MCF 10A (cell line): ENCODE measurements at regions not wholly inside any gene's neighbourhood (a gene's known extent, or its start where the extent isn't known, plus 50 kb on each side); places are given as distances from the start of the nearest gene placed in this dataset.
"Not testable (repeated sequence)": the region's sequence is repeated elsewhere in the genome, so short reads cannot be mapped to it uniquely, and the experiment has no call there.

Experiments used
- BruUV-seq: library from RNA; stranded (reverse); fragments of 400-500 nt; replicated peaks from 2 replicates; lab custom pipeline; 2021; lab: Mats Ljungman, UMichigan
- CTCF ChIA-PET: fragments of 300-600 bp; sonication (Branson Sonifier 250); formaldehyde crosslinking; extraction: SDS; loops from one replicate; lab custom pipeline; 2021; ENCODE audit warnings: antibody characterized with exemption, inconsistent platforms; lab: Yijun Ruan, JAX
- POLR2A ChIA-PET: fragments of 300-600, 350-650 bp; sonication (Branson Sonifier 250); formaldehyde crosslinking; extraction: SDS; loops from one replicate; lab custom pipeline; 2020; ENCODE audit warnings: antibody characterized with exemption, inconsistent platforms; lab: Yijun Ruan, JAX
- DNase-seq: peaks from one replicate; pipeline ENCODE4 v3.0.0-alpha.2; 2018; ENCODE audit not compliant: unreplicated experiment
- H3K27ac Mint-ChIP-seq: one replicate; pipeline ENCODE4 v1.8.0; 2022; ENCODE audit warnings: mild to moderate bottlenecking, low read depth, mixed read lengths; ENCODE audit not compliant: unreplicated experiment
- H3K27me3 Mint-ChIP-seq: one replicate; pipeline ENCODE4 v1.8.0; 2022; ENCODE audit warnings: mixed read lengths; ENCODE audit not compliant: insufficient read depth, unreplicated experiment
- H3K36me3 Mint-ChIP-seq: one replicate; pipeline ENCODE4 v1.8.0; 2022; ENCODE audit warnings: mild to moderate bottlenecking, moderate library complexity, mixed read lengths; ENCODE audit not compliant: insufficient read depth, unreplicated experiment
- H3K4me1 Mint-ChIP-seq: one replicate; pipeline ENCODE4 v1.8.0; 2022; ENCODE audit warnings: mixed read lengths; ENCODE audit not compliant: insufficient read depth, unreplicated experiment
- H3K4me3 Mint-ChIP-seq: one replicate; pipeline ENCODE4 v1.8.0; 2022; ENCODE audit warnings: mild to moderate bottlenecking, moderate library complexity, mixed read lengths; ENCODE audit not compliant: unreplicated experiment
- H3K9me3 Mint-ChIP-seq: one replicate; pipeline ENCODE4 v1.8.0; 2022; ENCODE audit warnings: mixed read lengths; ENCODE audit not compliant: unreplicated experiment
- intact Hi-C: fragments of 100-400 bp; cut with micrococcal nuclease; formaldehyde crosslinking; loops from 2 replicates; pipeline ENCODE4 v1.14.1; 2022
- TF ChIP-seq, protein P1 (sequence below): fragments of 200-600 bp; IDR thresholded peaks from one replicate; pipeline ENCODE4 v1.8.0; 2022; ENCODE audit warnings: antibody characterized with exemption, mild to moderate bottlenecking; ENCODE audit not compliant: unreplicated experiment

DNA sequence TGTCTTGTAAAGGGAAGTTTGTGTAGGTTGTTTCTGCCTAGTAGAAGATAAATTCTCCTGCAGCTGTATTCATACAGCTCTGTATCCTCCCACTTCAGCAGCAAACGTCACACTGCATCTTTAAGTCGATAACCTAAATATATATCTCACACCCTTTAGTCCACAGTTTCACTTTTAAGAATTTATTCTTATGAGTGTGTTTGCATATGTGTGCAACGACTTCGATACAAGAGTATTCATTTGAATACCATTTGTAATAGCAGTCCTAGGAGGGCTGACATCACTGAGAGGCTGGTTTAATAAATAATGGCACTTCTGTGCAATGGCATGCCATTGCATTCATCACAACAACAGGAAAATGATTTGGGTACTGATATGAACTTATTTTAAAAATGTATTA is 63.8 kb upstream of the MSH6 start:
- Mint-ChIP-seq H3K27me3 (no peaks in the 10 kb centered on the region), H3K4me3 (no peak overlapping the region), H3K36me3 (no peaks in the 10 kb centered on the region), H3K9me3 (no peaks in the 10 kb centered on the region), H3K4me1 (no peaks in the 10 kb centered on the region), H3K27ac (no peak overlapping the region)
- POLR2A ChIA-PET: no interaction called here
- BruUV-seq: no TSS peak
- TF ChIP-seq, protein P1, sequence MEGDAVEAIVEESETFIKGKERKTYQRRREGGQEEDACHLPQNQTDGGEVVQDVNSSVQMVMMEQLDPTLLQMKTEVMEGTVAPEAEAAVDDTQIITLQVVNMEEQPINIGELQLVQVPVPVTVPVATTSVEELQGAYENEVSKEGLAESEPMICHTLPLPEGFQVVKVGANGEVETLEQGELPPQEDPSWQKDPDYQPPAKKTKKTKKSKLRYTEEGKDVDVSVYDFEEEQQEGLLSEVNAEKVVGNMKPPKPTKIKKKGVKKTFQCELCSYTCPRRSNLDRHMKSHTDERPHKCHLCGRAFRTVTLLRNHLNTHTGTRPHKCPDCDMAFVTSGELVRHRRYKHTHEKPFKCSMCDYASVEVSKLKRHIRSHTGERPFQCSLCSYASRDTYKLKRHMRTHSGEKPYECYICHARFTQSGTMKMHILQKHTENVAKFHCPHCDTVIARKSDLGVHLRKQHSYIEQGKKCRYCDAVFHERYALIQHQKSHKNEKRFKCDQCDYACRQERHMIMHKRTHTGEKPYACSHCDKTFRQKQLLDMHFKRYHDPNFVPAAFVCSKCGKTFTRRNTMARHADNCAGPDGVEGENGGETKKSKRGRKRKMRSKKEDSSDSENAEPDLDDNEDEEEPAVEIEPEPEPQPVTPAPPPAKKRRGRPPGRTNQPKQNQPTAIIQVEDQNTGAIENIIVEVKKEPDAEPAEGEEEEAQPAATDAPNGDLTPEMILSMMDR: no peak
- intact Hi-C loops: no loop called here
- DNase-seq: no peak
- CTCF ChIA-PET: interaction anchor here (0.6 to 1.2 kb wide), 3 partner anchors 10 to 264 kb away, joined by 3 to 7 read pairs (median 4); no protein-coding TSS in a partner anchor

DNA sequence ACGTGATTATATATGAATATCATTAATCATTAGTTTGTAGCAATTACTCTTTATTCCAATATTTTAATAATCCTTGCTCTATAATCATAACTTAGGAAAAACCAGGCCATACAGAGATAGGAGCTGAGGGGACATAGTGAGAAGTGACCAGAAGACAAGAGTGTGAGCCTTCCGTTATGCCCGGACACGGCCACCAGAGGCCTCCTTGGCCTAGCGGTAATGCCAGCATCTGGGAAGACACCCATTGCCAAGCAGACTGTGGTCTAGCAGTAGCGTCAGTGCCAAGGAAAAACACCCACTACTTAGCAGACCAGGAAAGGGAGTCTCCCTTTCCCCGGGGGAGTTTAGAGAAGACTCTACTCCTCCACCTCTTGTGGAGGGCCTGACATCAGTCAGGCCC is 66.6 kb upstream of the MSH6 start:
- POLR2A ChIA-PET, H3K36me3 Mint-ChIP-seq, CTCF ChIA-PET, H3K4me1 Mint-ChIP-seq, intact Hi-C loops, H3K27me3 Mint-ChIP-seq, H3K27ac Mint-ChIP-seq, H3K4me3 Mint-ChIP-seq, H3K9me3 Mint-ChIP-seq, BruUV-seq: not testable (repeated sequence)
- peak; percentile 22 for DNase-seq

DNA sequence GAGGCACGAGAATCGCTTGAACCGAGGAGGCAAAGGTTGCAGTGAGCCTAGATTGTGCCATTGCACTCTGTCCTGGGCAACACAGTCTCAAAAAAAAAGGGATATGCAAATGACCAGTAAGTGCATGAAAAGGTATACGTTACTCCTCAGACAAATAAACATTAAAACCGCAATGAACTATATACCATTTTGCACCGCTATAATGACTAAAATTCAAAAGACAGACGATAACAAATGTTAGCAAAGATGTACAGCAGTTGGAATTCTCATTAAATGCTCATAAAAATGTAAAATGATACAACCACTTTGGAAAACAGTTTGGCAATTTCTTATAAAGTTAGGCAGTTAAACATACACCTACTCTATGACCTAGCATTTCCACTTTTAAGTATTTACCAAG is 67.4 kb upstream of the MSH6 start:
- H3K27ac Mint-ChIP-seq: no peak overlapping the region
- TF ChIP-seq, protein P1: no peak
- ChIA-PET POLR2A (no interaction called here), CTCF (no interaction called here)
- H3K36me3 Mint-ChIP-seq: no peaks in the 10 kb centered on the region
- no peaks in the 10 kb centered on the region for H3K27me3 Mint-ChIP-seq
- no peaks in the 10 kb centered on the region for H3K9me3 Mint-ChIP-seq
- intact Hi-C loops: no loop called here
- DNase-seq: no peak
- H3K4me1 Mint-ChIP-seq: no peaks in the 10 kb centered on the region
- no TSS peak for BruUV-seq
- no peak overlapping the region for H3K4me3 Mint-ChIP-seq

DNA sequence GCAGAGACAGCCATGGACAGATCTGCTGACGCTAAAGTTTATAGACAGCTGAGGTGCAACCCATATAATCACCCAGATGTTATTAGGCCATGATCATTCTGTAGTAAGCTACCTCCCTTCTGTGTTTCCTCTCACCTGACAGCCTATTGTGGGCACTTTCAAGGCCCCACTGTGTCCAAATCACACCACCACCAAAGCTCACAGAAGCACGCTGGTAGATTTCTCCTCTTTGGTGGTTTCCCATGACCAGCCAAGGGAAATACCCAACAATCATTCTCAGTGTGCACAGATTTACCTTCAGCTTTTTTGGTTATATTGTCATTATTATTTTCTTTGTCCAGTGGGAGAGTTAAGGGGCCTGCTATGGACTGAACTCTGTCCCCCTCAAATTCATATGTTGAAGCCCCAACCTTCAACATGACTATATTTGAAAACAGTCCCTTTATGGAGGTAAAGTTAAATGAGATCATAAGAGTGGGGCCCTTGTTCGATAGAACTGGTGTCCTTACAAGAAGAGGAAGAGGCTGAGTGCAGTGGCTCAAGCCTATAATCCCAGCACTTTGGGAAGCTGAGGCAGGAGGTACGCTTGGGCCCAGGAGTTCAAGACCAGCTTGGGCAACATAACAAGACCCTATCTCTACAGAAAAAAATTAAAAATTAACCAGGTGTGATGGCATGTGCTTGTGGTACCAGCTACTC is 74.0 kb upstream of the MSH6 start:
- Mint-ChIP-seq H3K27me3 (no peaks in the 10 kb centered on the region), H3K4me3 (no peak overlapping the region), H3K27ac (no peak overlapping the region), H3K9me3 (no peaks in the 10 kb centered on the region), H3K4me1 (no peaks in the 10 kb centered on the region), H3K36me3 (no peaks in the 10 kb centered on the region)
- ChIA-PET CTCF (interaction anchor here (0.7 to 1.2 kb wide), 3 partner anchors 10 to 272 kb away, joined by 3 to 5 read pairs (median 4); no protein-coding TSS in a partner anchor), POLR2A (interaction anchor here (0.6 kb wide), 1 partner anchor 28 kb away, joined by 3 read pairs; no protein-coding TSS in a partner anchor)
- TF ChIP-seq, protein P1: no peak
- intact Hi-C loops: no loop called here
- DNase-seq: no peak
- BruUV-seq: no TSS peak
